Amniotic epithelial cell (primary cell): ENCODE measurements at regions not wholly inside any gene's neighbourhood (a gene's known extent, or its start where the extent isn't known, plus 50 kb on each side); places are given as distances from the start of the nearest gene placed in this dataset.
"Not testable (repeated sequence)": the region's sequence is repeated elsewhere in the genome, so short reads cannot be mapped to it uniquely, and the experiment has no call there.

ENCODE experiments used
- DNase-seq: peaks from one replicate; pipeline ENCODE4 v3.0.0-alpha.2; 2010; ENCODE audit warnings: low read depth

DNA sequence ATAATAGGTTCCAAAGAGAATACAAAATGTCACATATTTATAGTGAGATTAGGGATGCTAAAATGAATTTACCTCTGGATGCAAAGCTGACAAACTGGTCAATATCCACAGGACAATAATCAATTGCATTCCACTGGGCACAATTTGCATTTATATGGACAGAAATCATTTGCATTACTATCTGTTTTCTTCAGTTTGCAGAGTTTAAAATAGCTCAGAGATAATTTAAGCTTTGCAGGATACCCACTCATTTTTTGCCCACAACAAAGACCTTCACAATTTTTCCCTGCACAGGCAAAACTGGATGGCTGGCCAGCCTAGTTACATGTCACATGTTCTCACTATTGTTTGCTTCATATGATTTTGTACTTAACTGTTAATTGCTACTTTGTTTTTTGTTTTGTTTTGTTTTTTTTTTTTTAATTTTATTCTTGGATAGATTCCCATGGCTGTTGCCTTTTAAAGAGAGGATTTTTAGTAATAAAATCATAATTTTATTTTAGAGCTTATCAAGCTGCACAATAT is 483.5 kb downstream of the UTRN start:
- no peak for DNase-seq

DNA sequence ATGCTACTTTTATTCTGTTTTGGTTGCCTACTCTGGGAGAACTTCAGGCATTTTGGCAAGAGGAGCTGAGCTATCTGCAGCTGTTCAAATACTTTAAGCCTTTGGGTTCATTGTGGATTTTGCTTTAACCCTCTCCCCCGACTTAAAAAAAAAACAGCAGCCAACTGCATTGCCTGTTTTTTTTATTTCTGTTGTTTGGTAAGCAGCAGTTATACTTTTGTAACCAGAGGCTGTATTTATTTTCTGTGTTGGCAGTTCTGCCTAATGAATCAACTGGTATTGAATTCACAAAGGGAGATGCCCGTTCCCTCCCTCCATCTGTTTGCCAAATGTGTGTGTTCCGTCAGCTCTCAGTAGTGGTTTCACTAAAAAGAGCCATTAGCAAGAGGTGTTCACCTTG is 484.0 kb downstream of the UTRN start:
- no peak for DNase-seq

DNA sequence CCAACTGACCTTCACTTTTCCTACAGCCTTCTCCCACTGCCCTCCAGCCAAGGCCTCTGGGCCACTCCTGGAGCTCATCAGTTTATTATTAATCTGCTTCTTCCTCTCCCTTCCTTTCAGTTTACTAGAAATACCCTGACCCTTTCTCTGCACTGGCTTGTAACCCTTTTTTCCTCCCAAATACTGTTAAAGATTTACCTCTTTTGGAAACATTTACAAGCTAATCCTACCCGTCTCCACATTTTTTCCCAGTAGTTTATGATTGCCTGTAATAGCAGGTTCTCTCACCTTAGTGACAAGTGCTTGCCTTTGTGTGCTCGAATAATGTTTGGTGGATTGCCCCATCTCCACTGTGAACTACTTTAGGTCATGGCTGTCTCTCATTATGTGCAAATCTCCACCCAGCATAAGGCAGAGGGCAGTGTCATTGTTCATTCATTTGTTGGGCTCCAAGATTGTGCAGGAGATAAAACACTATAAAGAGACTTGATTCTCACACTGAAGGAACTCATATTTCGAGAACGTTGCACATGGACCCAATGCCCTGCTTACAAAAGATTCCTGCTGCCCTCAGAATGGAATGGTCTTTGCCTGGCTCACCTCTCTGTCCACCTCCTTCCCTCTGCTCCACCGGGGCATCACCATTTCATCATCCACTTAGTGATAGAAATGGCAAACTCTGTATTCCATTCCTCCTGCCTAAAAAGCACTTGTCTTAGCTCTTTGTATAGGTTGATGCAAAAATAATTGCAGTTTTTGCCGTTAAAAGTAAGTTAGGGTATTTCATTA is 491.1 kb downstream of the UTRN start:
- DNase-seq = no peak

DNA sequence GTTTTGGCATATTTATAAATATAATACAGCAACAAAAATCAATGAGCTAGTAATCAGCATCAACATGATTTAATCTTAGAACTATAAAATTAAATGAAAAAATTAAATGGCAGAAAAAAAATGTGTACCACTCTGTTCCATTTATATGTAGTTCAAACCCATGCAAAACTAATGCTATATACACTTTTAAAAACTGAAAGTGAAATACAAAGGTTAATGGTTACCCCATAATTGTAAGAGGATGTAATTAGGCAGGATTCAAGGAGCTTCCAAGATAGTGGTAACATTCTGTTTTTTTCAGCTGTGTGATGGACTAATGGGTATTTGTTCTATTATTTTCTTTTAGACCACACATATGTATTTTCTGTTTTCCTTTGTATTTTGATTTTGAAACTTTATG is 492.1 kb downstream of the UTRN start:
- no peak for DNase-seq

DNA sequence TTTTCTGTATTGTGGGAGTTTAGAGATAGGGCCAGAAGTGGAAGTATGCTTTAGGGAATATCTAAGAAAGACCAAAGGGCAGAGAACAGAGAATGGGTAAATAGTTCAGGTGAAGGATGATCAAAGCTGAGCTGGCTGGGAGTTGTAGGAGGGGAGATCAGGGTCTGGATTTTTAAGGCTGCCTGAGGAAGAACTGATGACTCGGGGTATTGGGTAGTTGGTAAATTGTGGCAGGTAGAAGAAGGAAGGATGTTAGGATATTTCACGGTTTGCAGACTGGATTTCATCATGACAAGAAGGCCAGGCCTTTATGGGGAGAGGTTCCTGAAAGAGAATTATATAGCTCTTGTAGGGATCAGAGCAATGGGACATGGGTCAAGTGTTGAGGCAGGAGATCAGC is 492.9 kb downstream of the UTRN start:
- no peak for DNase-seq

DNA sequence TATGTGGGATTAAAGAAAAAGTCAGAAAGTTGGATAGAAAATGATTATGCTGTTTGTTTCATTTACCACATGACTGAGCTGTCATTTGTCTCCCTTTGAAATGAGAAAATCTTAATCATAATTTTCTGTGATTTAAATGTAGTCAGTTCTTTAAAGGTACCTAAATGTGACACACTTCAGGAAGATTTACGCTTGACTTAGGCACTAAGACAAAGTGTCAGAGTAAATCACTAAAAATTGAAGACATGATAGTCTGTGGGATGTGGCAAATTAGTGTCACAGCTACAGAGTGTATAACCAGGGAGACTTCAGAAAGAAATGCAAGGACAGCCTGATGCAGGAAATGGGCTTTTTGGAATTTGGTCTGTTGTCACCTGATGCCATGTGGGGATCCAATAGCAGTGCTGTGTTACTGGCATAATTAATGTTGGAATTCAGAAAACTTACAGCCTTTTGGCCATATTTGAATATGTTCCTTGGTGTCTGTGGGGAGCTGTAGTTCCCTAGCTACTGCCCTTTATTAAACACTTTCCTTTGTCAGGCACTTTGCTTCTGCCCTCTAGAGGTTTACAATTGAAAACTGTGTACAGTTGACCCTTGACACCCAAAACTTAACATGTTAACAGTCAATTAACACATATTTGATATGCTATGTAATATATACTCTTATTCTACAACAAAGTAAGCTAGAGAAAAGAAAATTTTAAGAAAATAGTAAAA is 493.8 kb downstream of the UTRN start:
- peak; percentile 7 for DNase-seq

DNA sequence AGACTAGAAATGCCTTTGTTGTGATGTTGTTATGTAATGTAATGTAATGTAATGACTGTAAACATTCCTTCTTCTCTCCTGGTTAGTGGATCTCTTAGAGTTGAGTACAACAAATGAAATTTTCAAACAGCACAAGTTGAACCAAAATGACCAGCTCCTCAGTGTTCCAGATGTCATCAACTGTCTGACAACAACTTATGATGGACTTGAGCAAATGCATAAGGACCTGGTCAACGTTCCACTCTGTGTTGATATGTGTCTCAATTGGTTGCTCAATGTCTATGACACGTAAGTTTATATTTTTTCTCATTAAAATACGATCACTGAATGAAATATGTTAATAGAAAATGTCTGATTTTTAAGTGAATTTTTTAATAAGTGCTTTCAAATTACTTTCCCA is 496.7 kb downstream of the UTRN start:
- DNase-seq = peak; percentile 4

DNA sequence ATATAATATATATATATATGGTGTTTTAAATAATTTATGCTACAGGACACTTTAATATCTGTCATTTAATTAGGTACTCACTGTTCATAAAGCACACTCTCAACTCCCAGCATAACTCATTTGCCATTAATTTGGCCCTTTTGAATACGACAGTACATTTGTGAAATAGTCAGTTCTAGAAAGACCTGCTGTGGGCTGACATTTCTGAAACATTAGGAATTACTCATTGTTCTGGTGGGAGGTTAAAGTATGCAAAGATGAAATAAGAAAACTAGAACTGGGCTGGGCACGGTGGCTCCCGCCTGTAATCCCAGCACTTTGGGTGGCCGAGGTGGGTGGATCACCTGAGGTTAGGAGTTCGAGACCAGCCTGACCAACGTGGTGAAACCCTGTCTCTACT is 497.5 kb downstream of the UTRN start:
- DNase-seq = no peak

DNA sequence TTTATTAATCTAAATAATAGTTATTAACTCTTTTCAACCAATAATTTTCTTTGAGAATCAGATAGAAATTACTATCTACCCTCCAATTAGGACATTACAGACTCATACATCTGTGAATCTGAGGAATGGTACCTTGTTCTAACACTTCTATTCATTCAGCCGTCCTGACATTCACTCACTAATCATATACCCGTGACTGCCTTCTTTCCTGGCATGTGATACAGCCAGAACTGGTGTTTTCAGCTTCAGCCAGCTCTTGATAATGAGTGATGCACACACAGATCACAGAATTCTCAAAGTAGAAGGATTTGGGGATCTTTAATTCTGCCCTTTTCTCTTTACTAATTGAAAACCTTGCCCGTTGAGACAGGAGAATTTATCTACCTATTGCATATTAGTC is 499.9 kb downstream of the UTRN start:
- DNase-seq = no peak

DNA sequence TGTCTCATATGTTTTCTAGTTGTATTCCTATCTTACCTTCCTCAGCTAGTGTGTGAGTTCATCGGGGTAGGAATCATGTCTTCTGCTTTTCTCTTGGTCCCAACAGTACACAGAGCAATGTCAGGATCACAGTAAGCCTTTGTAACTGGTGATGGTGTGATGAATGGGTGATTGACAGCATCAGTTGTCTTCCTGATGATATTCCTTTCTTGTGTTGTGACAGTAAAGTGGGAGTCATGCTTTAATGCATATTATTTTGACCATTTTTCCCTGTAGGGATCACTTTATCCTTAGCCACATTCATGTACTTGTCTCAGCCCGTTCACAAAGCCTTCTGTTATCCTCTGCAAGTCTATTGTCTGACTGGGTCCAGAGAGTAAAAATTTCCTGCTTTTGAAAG is 501.7 kb downstream of the UTRN start:
- DNase-seq = no peak

DNA sequence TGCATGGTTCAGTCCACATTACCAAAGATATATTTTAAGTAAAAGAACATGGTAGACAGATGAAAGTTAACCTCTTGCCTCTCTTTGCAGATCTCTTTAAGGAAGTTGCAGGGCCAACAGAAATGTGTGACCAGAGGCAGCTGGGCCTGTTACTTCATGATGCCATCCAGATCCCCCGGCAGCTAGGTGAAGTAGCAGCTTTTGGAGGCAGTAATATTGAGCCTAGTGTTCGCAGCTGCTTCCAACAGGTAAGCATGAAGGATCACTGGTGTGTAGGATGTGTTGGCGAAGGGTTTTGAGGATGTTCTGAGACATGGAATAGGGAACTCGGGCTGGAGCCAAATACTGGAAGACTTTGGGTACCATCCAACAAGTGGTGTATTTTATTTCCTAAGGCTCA is 508.6 kb downstream of the UTRN start:
- no peak for DNase-seq

DNA sequence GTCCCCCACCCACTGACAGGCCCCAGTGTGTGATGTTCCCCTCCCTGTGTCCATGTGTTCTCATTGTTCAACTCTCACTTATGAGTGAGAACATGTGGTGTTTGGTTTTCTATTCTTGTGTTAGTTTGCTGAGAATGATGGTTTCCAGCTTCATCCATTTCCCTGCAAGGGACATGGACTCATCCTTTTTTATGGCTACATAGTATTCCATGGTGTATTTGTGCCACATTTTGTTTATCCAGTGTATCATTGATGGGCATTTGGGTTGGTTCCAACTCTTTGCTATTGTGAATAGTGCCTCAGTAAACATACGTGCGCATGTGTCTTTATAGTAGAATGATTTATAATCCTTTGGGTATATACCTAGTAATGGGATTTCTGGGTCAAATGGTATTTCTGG is 509.9 kb downstream of the UTRN start:
- not testable (repeated sequence) for DNase-seq

DNA sequence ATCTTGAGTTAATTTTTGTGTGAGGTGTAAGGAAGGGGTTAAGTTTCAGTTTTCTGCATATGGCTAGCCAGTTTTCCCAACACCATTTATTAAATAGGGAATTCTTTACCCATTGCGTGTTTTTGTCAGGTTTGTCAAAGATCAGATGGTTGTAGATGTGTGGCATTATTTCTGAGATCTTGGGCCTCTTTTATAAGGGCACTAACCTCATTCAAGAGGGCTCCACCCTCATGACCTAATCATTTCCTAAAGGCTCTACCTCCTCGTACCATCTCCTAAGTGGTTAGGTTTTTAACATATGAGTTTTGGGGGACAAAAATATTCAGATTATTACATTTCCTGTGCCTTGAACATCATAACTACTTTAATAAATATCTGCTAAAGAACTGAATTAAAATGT is 510.9 kb downstream of the UTRN start:
- no peak for DNase-seq

DNA sequence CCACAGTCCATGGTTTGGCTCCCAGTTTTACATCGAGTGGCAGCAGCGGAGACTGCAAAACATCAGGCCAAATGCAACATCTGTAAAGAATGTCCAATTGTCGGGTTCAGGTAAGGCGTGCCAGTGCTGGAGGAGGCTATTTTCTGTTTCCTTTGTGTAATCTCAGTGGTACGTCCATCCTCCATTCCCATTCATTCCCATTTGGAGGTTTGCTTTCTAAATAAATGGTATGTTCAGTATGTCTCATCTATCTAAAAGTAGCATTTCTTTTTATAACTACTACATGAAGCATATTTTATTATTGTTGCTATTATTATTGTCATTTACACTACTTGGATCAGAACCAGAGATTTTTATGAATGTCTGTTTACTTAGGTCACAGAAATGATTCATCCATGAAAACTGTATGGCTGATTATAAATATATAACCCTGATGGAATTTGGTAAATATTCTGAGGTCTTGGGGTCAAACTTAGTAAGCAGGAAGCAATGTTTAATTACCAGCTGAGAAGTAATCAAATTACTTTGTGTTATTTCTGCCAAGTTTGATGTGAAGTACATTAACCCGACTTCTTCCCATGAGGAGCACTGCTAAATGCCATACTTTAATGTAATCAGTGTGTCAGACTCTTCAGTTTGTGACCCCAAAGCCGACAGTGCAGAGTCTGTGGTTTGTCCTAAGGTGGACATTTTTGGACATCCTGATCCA is 512.9 kb downstream of the UTRN start:
- peak; percentile 66 for DNase-seq

DNA sequence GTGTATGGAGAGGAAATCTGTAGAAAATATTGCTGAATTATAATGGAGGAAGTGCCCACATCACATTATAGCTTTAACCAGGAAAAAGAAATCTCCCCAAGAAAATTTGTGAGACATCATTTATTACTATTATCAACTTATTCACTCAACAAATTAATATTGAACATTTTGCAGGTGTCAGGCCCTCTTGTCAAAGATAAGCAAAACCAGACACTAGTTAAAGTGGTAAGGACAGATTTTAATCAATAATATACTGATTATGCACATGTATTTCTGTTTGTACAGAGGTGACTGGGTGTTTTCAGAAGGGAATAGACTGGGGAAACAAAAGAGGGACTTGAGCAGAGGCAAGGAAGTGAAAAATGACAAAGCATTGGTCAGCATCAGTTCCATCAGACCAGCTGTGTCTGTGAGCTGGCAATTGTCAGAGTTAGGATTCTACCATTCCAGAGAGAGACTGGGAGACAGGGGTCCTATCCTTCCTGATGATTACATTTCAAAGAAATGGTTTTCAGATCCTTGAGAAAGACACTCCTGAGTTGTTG is 519.2 kb downstream of the UTRN start:
- DNase-seq = no peak

DNA sequence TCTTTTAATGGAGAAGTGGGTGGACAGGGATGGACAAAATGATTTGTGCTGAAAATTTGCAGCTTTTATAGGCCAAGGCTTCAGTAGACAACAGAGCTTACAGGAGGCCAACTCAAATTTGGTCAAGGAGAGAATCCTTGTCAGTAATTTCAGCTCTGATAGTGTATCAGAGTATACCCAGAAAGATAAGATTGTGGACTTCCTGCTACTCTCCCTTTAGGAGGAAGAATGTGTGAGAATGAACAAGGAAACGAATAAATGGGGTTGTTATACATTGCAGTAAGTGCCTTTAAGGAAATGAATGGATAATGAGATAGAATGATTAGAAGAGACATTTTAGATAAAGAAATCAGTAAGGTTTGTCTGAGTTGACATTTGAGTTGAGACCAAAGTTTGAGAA is 519.9 kb downstream of the UTRN start:
- no peak for DNase-seq

DNA sequence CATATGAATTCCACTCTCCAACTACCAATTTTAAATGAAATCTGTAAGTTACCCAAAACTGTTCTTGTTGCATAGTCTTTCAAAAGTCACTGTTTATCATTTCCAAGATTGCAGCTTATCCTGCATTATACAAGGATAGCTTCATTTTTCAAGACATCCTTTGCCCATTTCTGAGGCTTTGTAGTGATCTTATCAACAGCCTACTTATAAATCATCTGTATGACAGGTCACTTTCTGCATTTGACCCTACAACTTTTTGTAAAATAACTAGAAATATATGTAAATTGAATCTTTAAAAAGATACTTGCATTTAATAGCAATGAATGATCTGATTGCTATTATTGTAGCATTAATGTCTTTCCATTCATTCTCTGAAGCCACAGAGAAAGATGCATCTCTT is 521.1 kb downstream of the UTRN start:
- DNase-seq = no peak

DNA sequence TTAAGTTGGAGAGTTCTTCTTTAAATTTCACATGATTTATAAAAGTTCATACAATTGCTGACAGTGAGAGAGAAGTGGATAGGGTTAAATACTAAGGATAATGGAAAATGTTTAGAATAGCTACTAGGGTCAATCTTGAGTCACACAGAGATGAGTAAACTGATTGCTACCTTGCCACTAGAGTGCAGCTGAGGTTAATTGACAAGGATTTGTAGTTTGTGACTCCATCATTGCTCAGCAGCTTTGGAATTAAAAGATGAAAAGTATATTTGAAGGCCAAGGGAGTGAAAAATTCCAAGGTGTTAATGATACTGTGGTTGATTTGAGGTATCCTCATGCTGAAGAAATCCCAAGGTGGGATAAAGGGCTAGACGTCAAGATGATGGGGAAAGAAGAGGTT is 524.0 kb downstream of the UTRN start:
- DNase-seq = peak; percentile 15

DNA sequence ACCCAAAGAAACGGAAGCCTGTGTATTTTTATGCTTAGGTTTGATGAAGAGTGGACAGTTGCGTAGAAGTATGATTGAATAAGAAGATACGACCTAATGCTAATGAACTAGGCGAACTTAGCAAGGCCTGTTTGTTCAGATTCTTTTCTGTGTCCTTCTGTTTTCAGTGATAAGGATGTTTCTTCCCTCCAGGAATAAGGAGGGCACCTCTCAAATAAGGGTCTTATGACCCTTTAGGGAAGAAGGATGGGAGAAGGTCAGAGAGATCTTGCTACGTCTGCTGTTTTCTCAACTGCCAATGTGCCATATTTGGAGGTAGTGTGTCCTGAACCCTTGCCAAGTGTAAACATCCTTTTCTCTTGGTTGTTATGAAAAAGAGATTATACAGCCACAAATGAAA is 524.8 kb downstream of the UTRN start:
- DNase-seq = no peak

DNA sequence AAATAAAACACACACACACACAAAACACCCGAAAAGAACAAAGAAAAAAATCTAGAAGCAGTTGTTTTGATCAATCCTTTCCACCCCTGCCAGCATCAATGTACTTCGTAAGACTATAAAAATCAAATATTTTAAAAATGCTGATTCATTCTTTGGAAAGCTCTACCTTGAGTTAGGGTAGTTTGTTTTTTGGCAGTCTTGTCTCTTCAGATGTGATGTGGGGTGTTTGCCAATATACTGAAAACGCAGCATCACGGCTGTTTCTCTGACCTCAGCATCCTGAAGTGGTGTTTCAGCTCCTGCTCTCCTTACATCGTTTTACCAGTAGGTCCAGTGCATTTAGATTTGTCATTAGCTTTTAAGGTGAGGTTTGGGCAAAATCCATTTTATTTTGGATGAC is 526.0 kb downstream of the UTRN start:
- DNase-seq = no peak

DNA sequence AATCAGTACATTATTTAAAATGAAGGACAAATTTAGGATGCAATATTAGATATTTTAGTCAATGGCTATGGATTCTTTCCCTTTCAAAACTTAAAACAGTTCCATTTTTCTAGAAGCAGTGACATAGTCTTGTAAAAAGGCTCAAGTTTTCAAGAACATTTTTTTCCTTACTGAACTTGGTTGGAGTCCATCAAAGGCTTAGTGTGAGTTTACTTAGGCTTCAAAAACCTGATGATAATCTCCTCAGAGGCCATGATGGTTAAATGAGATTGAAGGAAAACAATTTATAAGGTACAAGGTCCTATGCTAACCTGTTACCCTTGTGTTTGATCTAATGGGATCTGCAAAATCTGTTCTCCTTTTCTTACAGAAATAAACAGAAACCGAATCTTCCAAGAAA is 531.8 kb downstream of the UTRN start:
- no peak for DNase-seq

DNA sequence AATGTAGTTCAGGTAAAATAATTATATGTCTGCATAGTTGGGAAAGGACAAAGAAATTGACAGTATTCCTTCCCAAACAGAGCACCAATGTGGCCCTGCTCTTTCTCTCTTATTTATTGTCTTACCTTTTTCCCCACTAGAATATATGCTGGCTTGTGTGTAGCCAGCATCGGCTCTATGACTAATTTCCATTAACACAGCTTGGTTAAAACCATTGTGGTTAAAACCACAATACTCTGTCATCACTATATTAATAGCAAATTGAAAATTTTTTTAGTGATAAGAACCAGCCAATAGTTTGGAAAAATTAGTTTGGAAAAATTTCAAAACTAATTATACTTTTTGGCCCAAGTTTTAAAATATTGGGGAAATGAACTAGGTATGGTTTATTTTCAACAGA is 535.1 kb downstream of the UTRN start:
- DNase-seq = no peak

DNA sequence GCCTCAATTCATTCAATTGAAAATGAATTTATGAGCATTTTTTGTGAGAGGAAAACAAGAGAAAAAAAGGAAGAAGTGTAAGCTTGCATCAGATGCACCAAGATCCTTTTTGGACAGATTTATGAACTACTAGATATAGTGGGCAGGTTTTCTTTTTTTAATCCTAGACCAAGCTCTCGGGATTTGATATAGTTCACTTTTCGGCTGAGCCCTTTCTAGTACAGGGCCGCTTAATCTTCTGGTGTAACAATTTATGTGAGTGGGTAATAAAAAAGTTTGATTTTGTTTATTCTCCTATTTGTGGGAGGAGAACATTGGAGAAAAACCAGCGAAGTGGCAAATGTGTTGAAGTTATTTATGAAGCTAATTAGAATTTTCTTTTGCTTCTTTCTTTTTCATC is 538.0 kb downstream of the UTRN start:
- DNase-seq = no peak
